ENCODE measurements at regions not wholly inside any gene's neighbourhood (a gene's known extent, or its start where the extent isn't known, plus 50 kb on each side); places are given as distances from the start of the nearest gene placed in this dataset.

DNA sequence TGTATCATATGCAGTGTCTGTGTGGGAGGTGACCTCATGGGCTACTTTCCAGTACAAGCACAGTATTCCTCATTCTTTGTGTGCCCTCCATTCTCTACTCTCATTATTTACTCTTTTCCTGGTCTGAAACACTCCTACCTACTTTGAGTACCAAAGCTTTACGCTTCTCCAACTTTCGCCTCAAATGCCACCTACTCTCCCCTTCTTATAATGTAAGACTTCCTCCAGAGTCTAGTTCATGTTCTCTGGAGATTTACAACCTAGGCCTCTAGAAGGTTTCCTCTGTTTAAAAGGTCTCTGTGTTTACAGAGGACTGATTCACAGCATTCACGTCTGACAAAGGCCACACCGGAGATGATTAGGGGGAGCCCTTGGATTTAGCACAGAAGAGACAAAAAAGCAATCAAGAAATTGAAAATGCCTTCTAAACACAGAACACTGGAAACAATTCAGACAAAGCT, 302.0 kb downstream of the KLF12 start:
- no peak for DNase-seq (ENCODE audit: low read depth)
- ChIA-PET CTCF (interaction anchor here (0.7 to 1.9 kb wide), 4 partner anchors 83 to 1388 kb away, joined by 3 to 5 read pairs (median 3); no protein-coding TSS in a partner anchor), POLR2A (no interaction called here)
- Histone ChIP-seq H3K4me3 (ENCODE audit: low read depth, low read length) (no peak overlapping the region), H3K36me3 (ENCODE audit: control insufficient read depth, insufficient read depth, low read length) (no peaks in the 10 kb centered on the region), H3K27me3 (ENCODE audit: control insufficient read depth, insufficient read depth, low read length) (no peaks in the 10 kb centered on the region)
- TF ChIP-seq, protein P1, sequence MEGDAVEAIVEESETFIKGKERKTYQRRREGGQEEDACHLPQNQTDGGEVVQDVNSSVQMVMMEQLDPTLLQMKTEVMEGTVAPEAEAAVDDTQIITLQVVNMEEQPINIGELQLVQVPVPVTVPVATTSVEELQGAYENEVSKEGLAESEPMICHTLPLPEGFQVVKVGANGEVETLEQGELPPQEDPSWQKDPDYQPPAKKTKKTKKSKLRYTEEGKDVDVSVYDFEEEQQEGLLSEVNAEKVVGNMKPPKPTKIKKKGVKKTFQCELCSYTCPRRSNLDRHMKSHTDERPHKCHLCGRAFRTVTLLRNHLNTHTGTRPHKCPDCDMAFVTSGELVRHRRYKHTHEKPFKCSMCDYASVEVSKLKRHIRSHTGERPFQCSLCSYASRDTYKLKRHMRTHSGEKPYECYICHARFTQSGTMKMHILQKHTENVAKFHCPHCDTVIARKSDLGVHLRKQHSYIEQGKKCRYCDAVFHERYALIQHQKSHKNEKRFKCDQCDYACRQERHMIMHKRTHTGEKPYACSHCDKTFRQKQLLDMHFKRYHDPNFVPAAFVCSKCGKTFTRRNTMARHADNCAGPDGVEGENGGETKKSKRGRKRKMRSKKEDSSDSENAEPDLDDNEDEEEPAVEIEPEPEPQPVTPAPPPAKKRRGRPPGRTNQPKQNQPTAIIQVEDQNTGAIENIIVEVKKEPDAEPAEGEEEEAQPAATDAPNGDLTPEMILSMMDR (IDR thresholded peaks at IDR 0.05; ENCODE audit: insufficient read depth, low read depth, low read length) = no peak

DNA sequence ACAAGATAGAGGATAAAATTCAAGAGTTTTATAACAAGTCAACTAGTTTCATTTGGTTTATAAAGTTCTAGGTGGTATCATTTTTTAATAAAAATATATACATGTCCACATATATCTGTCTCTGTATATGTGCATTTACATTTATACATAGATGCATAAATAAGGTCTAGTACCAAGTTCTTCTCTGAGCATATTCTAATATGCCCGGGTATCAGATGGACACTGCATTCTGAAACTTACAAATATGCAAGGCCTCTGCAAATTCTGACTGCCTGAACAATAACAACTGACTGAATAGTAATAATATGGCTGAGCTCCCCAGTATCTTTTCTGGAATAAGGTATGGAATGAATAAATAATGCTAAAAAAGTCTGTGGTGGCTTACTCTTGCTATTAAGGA, 304.8 kb downstream of the KLF12 start:
- TF ChIP-seq, protein P1 (IDR thresholded peaks at IDR 0.05; ENCODE audit: insufficient read depth, low read depth, low read length) = no peak
- H3K36me3 ChIP-seq (ENCODE audit: control insufficient read depth, insufficient read depth, low read length) = no peaks in the 10 kb centered on the region
- CTCF ChIA-PET = no interaction called here
- POLR2A ChIA-PET = no interaction called here
- H3K4me3 ChIP-seq (ENCODE audit: low read depth, low read length) = no peak overlapping the region
- H3K27me3 ChIP-seq (ENCODE audit: control insufficient read depth, insufficient read depth, low read length) = no peaks in the 10 kb centered on the region
- no peak for DNase-seq (ENCODE audit: low read depth)

DNA sequence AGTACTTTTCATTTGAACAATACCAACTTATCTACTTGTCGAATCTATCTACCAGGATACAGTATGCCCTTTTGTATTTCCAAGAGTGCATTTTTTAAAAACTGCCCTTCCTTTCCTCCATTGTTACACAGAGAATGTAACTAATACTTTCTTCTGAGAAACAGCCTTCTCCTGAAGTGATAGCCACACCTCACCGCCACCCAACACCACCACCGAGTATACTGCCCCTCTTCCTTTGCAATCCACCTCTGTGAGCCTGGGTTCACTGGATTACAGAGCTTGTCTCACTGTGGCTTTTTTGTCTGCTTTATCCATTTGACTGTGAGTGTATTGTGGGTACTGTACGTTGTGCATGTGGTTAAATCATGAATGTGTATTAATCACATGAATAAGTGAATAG, 305.4 kb downstream of the KLF12 start:
- Histone ChIP-seq H3K4me3 (ENCODE audit: low read depth, low read length) (no peak overlapping the region), H3K36me3 (ENCODE audit: control insufficient read depth, insufficient read depth, low read length) (no peaks in the 10 kb centered on the region), H3K27me3 (ENCODE audit: control insufficient read depth, insufficient read depth, low read length) (no peaks in the 10 kb centered on the region)
- DNase-seq (ENCODE audit: low read depth) = no peak
- TF ChIP-seq, protein P1 (IDR thresholded peaks at IDR 0.05; ENCODE audit: insufficient read depth, low read depth, low read length) = no peak
- ChIA-PET POLR2A (no interaction called here), CTCF (no interaction called here)

DNA sequence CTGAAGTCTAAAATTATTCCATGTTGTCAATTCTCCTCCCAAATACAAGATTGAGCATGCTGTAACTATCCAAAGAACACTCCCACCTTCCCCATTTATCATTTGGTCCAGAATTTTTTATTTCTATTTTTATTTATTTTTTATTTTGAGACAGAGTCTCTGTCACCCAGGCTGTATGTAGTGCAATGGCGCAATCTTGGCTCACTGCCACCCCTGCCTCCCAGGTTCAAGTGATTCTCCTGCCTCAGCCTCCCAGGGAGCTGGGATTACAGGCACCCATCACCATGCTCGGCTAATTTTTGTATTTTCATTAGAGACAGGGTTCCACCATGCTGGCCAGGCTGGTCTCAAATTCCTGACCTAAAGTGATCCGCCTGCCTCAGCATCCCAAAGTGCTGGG, 306.8 kb downstream of the KLF12 start:
- CTCF ChIA-PET = interaction anchor here (0.6 to 0.8 kb wide), 2 partner anchors 322 to 463 kb away, joined by 3 to 5 read pairs; no protein-coding TSS in a partner anchor
- no peaks in the 10 kb centered on the region for H3K27me3 ChIP-seq (ENCODE audit: control insufficient read depth, insufficient read depth, low read length)
- POLR2A ChIA-PET = no interaction called here
- H3K36me3 ChIP-seq (ENCODE audit: control insufficient read depth, insufficient read depth, low read length) = no peaks in the 10 kb centered on the region
- no peak for DNase-seq (ENCODE audit: low read depth)
- TF ChIP-seq, protein P1 (IDR thresholded peaks at IDR 0.05; ENCODE audit: insufficient read depth, low read depth, low read length) = no peak
- H3K4me3 ChIP-seq (ENCODE audit: low read depth, low read length) = no peak overlapping the region

DNA sequence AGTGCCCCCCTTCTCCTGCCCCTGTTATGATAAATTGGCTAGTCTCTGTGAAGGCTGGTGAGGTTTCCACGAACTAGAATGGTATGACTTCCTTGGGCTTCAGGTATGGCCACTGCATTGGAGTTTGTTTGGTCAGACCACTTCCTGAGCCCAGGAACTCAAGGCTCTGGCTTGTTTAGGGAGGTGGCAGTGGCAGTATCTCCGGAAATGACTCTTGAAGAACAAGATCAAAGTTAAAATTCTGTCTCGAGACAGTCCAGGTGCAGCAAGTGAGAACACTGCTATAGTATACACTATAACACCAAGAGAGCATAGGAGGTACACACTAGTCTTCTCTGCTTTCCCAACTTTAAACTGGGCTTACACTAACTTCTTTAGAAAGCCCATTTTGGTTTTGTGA, 309.1 kb downstream of the KLF12 start:
- Histone ChIP-seq H3K36me3 (ENCODE audit: control insufficient read depth, insufficient read depth, low read length) (no peaks in the 10 kb centered on the region), H3K27me3 (ENCODE audit: control insufficient read depth, insufficient read depth, low read length) (no peaks in the 10 kb centered on the region), H3K4me3 (ENCODE audit: low read depth, low read length) (no peak overlapping the region)
- CTCF ChIA-PET = interaction anchor here (0.6 to 0.9 kb wide), 2 partner anchors 24 to 421 kb away, joined by 3 read pairs; no protein-coding TSS in a partner anchor
- POLR2A ChIA-PET = no interaction called here
- TF ChIP-seq, protein P1 (IDR thresholded peaks at IDR 0.05; ENCODE audit: insufficient read depth, low read depth, low read length) = no peak
- DNase-seq (ENCODE audit: low read depth) = no peak
